Ovary (tissue), 7 donors: ENCODE measurements at regions not wholly inside any gene's neighbourhood (a gene's known extent, or its start where the extent isn't known, plus 50 kb on each side); places are given as distances from the start of the nearest gene placed in this dataset.

Experiments used
- DNase-seq, 5 donors: peaks; one replicate each; pipeline ENCODE4 v3.0.0-alpha.2; 2019 to 2020
- H3K27ac ChIP-seq, 2 donors: fragments of 200-600 bp; one replicate each; pipeline versions ENCODE4 v1.5.1 to v1.8.0; 2019 to 2022
- H3K27me3 ChIP-seq: fragments of 200-600 bp; one replicate; pipeline ENCODE4 v1.8.0; 2022
- H3K36me3 ChIP-seq: fragments of 200-600 bp; sonication (generic); one replicate; pipeline ENCODE4 v1.5.1; 2019
- H3K4me1 ChIP-seq: one replicate; pipeline ENCODE4 v1.8.1; 2013; ENCODE audit warnings: mild to moderate bottlenecking, moderate library complexity; ENCODE audit not compliant: insufficient read depth
- H3K4me3 ChIP-seq: fragments of 200-600 bp; sonication (generic); one replicate; pipeline ENCODE4 v1.5.1; 2017
- H3K9me3 ChIP-seq, 2 donors: fragments of 200-600 bp in 1 of 2; sonication (generic) in 1 of 2; one replicate each; pipeline versions ENCODE4 v1.5.1 to v1.8.1; 2013 to 2019; ENCODE audit warnings: mild to moderate bottlenecking in 1 of 2, moderate library complexity in 1 of 2
- CTCF ChIP-seq, 3 donors: fragments of 450-650 bp in 2 of 3; fragments of 200-600 bp in 1 of 3; IDR thresholded peaks; one replicate each; pipeline versions ENCODE4 v1.5.1 to v1.8.0; 2016 to 2022; ENCODE audit warnings: antibody characterized with exemption in 3 of 3, mild to moderate bottlenecking in 1 of 3
- EP300 ChIP-seq: sonication (generic); formaldehyde crosslinking; IDR thresholded peaks from one replicate; pipeline ENCODE4 v1.6.1; 2017; ENCODE audit warnings: antibody characterized with exemption
- POLR2A ChIP-seq: fragments of 450-650 bp; IDR thresholded peaks from one replicate; pipeline ENCODE4 v1.6.1; 2017; ENCODE audit warnings: antibody characterized with exemption, mild to moderate bottlenecking, moderate library complexity
- WGBS, 3 donors: extraction: QIAGEN DNeasy Blood & Tissue Kit in 1 of 3; methylation state at CpG; one replicate each; pipeline versions ENCODE4 v1.1.5 to v1.1.7; 2013 to 2017; 5-methylcytosine and 5-hydroxymethylcytosine counted together
- intact Hi-C, 4 donors: fragments of 100-400 bp; cut with DNase I; formaldehyde crosslinking; loops; one replicate each; pipeline versions ENCODE4 v1.11.0 to v1.15.1; 2022 to 2023
- donor health status: DM: no; HTN: no; CAD: no; lungs with moderate emphysema.
- donor health status: DM: no; HTN: no; CAD: no.
- donor health status: Bipolar disorder and iron deficiency.
- donor health status: DM: no; HTN: no; CAD: no.
- donor health status: DM: yes; HTN: yes; CAD: no.

- TF ChIP-seq EP300: no peak
- no peak for TF ChIP-seq POLR2A
- H3K36me3 ChIP-seq: no peaks in the 10 kb centered on the region
- no peak overlapping the region for H3K27ac ChIP-seq
- H3K4me3 ChIP-seq: no peak overlapping the region
- 0 to 9% (median 4%) methylated on average over 2 of the region's 2 CpGs for WGBS, 3 donors
- H3K27me3 ChIP-seq: no peaks in the 10 kb centered on the region
- no peaks in the 10 kb centered on the region for H3K4me1 ChIP-seq
- no peaks in the 10 kb centered on the region for H3K9me3 ChIP-seq
- intact Hi-C loops: loop anchor here in 1 of 4 donors (10.0 kb wide), 1 partner anchor 664 kb away; no protein-coding TSS in a partner anchor
- DNase-seq: no peak
Observed at GRCh38 chr21:35408401-35408800, 359.3 kb upstream of the RUNX1 start.

GRCh38 chr21:35406635-35407034, 357.5 kb upstream of the RUNX1 start:
- no peak overlapping the region for H3K27ac ChIP-seq
- no peaks in the 10 kb centered on the region for H3K27me3 ChIP-seq
- no peak for DNase-seq
- H3K9me3 ChIP-seq: no peaks in the 10 kb centered on the region
- H3K4me3 ChIP-seq: no peak overlapping the region
- intact Hi-C loops: loop anchor here in 1 of 4 donors (10.0 kb wide), 1 partner anchor 662 kb away; no protein-coding TSS in a partner anchor
- no peaks in the 10 kb centered on the region for H3K4me1 ChIP-seq
- 20 to 48% (median 23%) methylated on average over 6 of the region's 6 CpGs for WGBS, 3 donors
- no peak for TF ChIP-seq POLR2A
- TF ChIP-seq EP300: no peak
- TF ChIP-seq CTCF (IDR thresholded peaks at IDR 0.05): no peak
- no peaks in the 10 kb centered on the region for H3K36me3 ChIP-seq

GRCh38 chr21:35405981-35406380, 356.9 kb upstream of the RUNX1 start:
- Histone ChIP-seq H3K27ac (no peak overlapping the region), H3K27me3 (no peaks in the 10 kb centered on the region), H3K9me3 (no peaks in the 10 kb centered on the region), H3K36me3 (no peaks in the 10 kb centered on the region), H3K4me3 (no peak overlapping the region), H3K4me1 (no peaks in the 10 kb centered on the region)
- TF ChIP-seq EP300 (no peak), CTCF (IDR thresholded peaks at IDR 0.05) (no peak), POLR2A (no peak)
- intact Hi-C loops: loop anchor here in 1 of 4 donors (10.0 kb wide), 1 partner anchor 661 kb away; no protein-coding TSS in a partner anchor
- DNase-seq: no peak

GRCh38 chr21:35404247-35404646, 355.1 kb upstream of the RUNX1 start:
- intact Hi-C loops: loop anchor here in 1 of 4 donors (5.0 to 10.0 kb wide), 2 partner anchors 517 to 659 kb away; no protein-coding TSS in a partner anchor
- WGBS, 3 donors: 92 to 97% (median 92%) methylated on average over 3 of the region's 3 CpGs
- Histone ChIP-seq H3K4me3 (no peak overlapping the region), H3K27ac (no peak overlapping the region), H3K4me1 (no peaks in the 10 kb centered on the region), H3K9me3 (no peaks in the 10 kb centered on the region), H3K36me3 (no peaks in the 10 kb centered on the region), H3K27me3 (no peaks in the 10 kb centered on the region)
- no peak for DNase-seq
- TF ChIP-seq EP300 (no peak), POLR2A (no peak), CTCF (IDR thresholded peaks at IDR 0.05) (no peak)

GRCh38 chr21:35402061-35402460, 353.0 kb upstream of the RUNX1 start:
- H3K4me3 ChIP-seq: no peak overlapping the region
- no peak for DNase-seq
- TF ChIP-seq EP300: no peak
- TF ChIP-seq POLR2A: no peak
- TF ChIP-seq CTCF (IDR thresholded peaks at IDR 0.05): no peak
- no peak overlapping the region for H3K27ac ChIP-seq
- H3K9me3 ChIP-seq: no peaks in the 10 kb centered on the region
- WGBS, 3 donors: 49 to 68% (median 50%) methylated on average over 1 of the region's 1 CpG
- H3K4me1 ChIP-seq: no peaks in the 10 kb centered on the region
- H3K36me3 ChIP-seq: no peaks in the 10 kb centered on the region
- intact Hi-C loops: loop anchor here in 2 of 4 donors (2.0 to 10.0 kb wide), 3 partner anchors 15 to 657 kb away; no protein-coding TSS in a partner anchor
- no peaks in the 10 kb centered on the region for H3K27me3 ChIP-seq
